ENCODE measurements at regions not wholly inside any gene's neighbourhood (a gene's known extent, or its start where the extent isn't known, plus 50 kb on each side); places are given as distances from the start of the nearest gene placed in this dataset.

DNA sequence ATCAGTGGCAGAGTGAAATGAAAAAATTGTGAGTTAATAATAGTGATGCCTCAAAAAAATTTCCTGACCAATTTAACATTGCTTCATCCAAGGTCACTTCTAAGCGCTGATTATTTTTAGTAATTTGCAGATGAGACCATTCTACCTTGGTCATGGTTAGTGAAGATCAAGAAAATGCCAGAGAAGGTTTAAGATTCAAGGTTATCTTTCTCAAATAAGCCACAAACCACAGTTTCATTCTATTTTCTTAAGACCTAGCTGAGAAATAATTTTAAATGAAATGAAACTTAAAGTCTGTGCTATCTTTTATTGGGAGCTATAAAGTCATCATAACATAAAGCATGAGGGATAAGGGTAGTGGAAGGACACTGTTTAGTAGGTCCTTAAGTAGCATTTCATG, 353.9 kb upstream of the NAALADL2 start (continued):
- TF ChIP-seq, protein P1, sequence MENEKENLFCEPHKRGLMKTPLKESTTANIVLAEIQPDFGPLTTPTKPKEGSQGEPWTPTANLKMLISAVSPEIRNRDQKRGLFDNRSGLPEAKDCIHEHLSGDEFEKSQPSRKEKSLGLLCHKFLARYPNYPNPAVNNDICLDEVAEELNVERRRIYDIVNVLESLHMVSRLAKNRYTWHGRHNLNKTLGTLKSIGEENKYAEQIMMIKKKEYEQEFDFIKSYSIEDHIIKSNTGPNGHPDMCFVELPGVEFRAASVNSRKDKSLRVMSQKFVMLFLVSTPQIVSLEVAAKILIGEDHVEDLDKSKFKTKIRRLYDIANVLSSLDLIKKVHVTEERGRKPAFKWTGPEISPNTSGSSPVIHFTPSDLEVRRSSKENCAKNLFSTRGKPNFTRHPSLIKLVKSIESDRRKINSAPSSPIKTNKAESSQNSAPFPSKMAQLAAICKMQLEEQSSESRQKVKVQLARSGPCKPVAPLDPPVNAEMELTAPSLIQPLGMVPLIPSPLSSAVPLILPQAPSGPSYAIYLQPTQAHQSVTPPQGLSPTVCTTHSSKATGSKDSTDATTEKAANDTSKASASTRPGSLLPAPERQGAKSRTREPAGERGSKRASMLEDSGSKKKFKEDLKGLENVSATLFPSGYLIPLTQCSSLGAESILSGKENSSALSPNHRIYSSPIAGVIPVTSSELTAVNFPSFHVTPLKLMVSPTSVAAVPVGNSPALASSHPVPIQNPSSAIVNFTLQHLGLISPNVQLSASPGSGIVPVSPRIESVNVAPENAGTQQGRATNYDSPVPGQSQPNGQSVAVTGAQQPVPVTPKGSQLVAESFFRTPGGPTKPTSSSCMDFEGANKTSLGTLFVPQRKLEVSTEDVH (IDR thresholded peaks at IDR 0.05; ENCODE audit: low read depth, partially characterized antibody): no peak
- TF ChIP-seq BACH1 (IDR thresholded peaks at IDR 0.05; ENCODE audit: borderline replicate concordance) (no peak), TBL1XR1 (IDR thresholded peaks at IDR 0.05; ENCODE audit: low read depth, low read length) (no peak), CREB1 (IDR thresholded peaks at IDR 0.05; ENCODE audit: low read depth) (no peak), POLR2AphosphoS2 (IDR thresholded peaks at IDR 0.05; ENCODE audit: low read depth, low read length) (no peak)

DNA sequence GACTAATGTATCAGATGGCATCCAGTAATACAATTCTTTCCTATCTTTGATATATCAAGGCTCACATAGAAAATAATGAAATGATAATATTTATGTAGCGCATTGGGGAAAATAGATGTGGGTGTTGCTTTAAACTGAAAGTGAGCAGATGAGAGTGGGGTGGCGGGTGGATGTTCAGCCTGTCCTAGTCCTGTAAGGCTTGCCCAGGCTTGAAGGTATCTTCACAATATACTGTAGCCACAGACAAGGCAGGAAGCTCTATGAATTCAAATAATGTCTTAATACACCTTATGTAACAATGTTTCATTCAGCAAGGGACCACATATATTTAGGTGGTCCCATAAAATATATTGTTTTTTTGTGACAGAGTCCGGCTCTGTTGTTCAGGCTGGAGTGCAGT, 334.9 kb upstream of the NAALADL2 start:
- H3K4me3 ChIP-seq: no peak overlapping the region
- ATAC-seq (no peak), FAIRE-seq (no peak), DNase-seq (ENCODE audit: low read depth, low spot score) (no peak)
- ChIA-PET RAD21 (ENCODE audit: unreplicated experiment) (no interaction called here), POLR2A (no interaction called here), CTCF (no interaction called here), SMC1A (ENCODE audit: uncharacterized antibody, unreplicated experiment) (no interaction called here)
- H3K9ac ChIP-seq (ENCODE audit: control insufficient read depth, insufficient read depth, low read length): no peak overlapping the region
- H3K36me3 ChIP-seq (ENCODE audit: control insufficient read depth in 2 of 2, insufficient read depth in 2 of 2, low read length in 1 of 2): no peaks in the 10 kb centered on the region
- WGBS (ENCODE audit: insufficient coverage, insufficient replicate concordance, low lambda C conversion rate, missing lambda C conversion rate): 30% methylated on average over 3 of the region's 3 CpGs
- no peaks in the 10 kb centered on the region for H3K9me3 ChIP-seq (replicated peaks; ENCODE audit: control insufficient read depth, insufficient read depth, low read length)
- intact Hi-C loops (cut with micrococcal nuclease; ENCODE audit: unreplicated experiment): no loop called here
- H3K27me3 ChIP-seq (replicated peaks in 1 of 2; ENCODE audit: control insufficient read depth in 2 of 2, insufficient read depth in 2 of 2, low read length in 1 of 2): no peaks in the 10 kb centered on the region
- no peak overlapping the region for H2AFZ ChIP-seq (ENCODE audit: control insufficient read depth, low read depth, low read length)
- BruUV-seq (replicated peaks): no TSS peak
- H4K20me1 ChIP-seq (ENCODE audit: control insufficient read depth, insufficient read depth): no peaks in the 10 kb centered on the region
- H3K4me1 ChIP-seq (ENCODE audit: control insufficient read depth, insufficient read depth, low read length): no peaks in the 10 kb centered on the region
- in situ Hi-C loops (cut with MboI): no loop called here
- H3K79me2 ChIP-seq (ENCODE audit: control insufficient read depth, insufficient read depth, low read length): no peaks in the 10 kb centered on the region
- H3K27ac ChIP-seq (ENCODE audit: control insufficient read depth, insufficient read depth): no peak overlapping the region
- no peak overlapping the region for H3K4me2 ChIP-seq (ENCODE audit: control insufficient read depth, insufficient read depth)
- TF ChIP-seq TARDBP (IDR thresholded peaks at IDR 0.05; ENCODE audit: borderline replicate concordance) (no peak), HDAC6 (IDR thresholded peaks at IDR 0.05; ENCODE audit: unreplicated experiment) (no peak), PAX8 (IDR thresholded peaks at IDR 0.05) (no peak), EZH2 (IDR thresholded peaks at IDR 0.05; ENCODE audit: borderline replicate concordance, control insufficient read depth, low read depth, low read length) (no peak), SUZ12 (IDR thresholded peaks at IDR 0.05; ENCODE audit: unreplicated experiment) (no peak), SIN3A (IDR thresholded peaks at IDR 0.05; ENCODE audit: low read depth, low read length) (no peak), YY1 (IDR thresholded peaks at IDR 0.05; ENCODE audit: low read depth, low read length) (no peak), NBN (IDR thresholded peaks at IDR 0.05) (no peak), YBX1 (IDR thresholded peaks at IDR 0.05) (no peak), PML (IDR thresholded peaks at IDR 0.05; ENCODE audit: low read length) (no peak), NR2C2 (IDR thresholded peaks at IDR 0.05; ENCODE audit: borderline replicate concordance, control insufficient read depth, insufficient read length, low read depth) (no peak), CHD1 (IDR thresholded peaks at IDR 0.05; ENCODE audit: low read depth, low read length) (no peak)
- TF ChIP-seq, protein P2, sequence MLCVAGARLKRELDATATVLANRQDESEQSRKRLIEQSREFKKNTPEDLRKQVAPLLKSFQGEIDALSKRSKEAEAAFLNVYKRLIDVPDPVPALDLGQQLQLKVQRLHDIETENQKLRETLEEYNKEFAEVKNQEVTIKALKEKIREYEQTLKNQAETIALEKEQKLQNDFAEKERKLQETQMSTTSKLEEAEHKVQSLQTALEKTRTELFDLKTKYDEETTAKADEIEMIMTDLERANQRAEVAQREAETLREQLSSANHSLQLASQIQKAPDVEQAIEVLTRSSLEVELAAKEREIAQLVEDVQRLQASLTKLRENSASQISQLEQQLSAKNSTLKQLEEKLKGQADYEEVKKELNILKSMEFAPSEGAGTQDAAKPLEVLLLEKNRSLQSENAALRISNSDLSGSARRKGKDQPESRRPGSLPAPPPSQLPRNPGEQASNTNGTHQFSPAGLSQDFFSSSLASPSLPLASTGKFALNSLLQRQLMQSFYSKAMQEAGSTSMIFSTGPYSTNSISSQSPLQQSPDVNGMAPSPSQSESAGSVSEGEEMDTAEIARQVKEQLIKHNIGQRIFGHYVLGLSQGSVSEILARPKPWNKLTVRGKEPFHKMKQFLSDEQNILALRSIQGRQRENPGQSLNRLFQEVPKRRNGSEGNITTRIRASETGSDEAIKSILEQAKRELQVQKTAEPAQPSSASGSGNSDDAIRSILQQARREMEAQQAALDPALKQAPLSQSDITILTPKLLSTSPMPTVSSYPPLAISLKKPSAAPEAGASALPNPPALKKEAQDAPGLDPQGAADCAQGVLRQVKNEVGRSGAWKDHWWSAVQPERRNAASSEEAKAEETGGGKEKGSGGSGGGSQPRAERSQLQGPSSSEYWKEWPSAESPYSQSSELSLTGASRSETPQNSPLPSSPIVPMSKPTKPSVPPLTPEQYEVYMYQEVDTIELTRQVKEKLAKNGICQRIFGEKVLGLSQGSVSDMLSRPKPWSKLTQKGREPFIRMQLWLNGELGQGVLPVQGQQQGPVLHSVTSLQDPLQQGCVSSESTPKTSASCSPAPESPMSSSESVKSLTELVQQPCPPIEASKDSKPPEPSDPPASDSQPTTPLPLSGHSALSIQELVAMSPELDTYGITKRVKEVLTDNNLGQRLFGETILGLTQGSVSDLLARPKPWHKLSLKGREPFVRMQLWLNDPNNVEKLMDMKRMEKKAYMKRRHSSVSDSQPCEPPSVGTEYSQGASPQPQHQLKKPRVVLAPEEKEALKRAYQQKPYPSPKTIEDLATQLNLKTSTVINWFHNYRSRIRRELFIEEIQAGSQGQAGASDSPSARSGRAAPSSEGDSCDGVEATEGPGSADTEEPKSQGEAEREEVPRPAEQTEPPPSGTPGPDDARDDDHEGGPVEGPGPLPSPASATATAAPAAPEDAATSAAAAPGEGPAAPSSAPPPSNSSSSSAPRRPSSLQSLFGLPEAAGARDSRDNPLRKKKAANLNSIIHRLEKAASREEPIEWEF (IDR thresholded peaks at IDR 0.05; ENCODE audit: insufficient replicate concordance, low read depth, low read length): no peak
